H1 (cell line): ENCODE measurements at regions not wholly inside any gene's neighbourhood (a gene's known extent, or its start where the extent isn't known, plus 50 kb on each side); places are given as distances from the start of the nearest gene placed in this dataset.

Experiments
- CTCF ChIA-PET: fragments of 300-600 bp; sonication (Branson Sonifier 250); formaldehyde crosslinking; loops from one replicate; lab custom pipeline; 2021; ENCODE audit not compliant: partially characterized antibody; lab: Charles Lee
- POLR2A ChIA-PET: fragments of 300-600 bp; sonication (Branson Sonifier 250); formaldehyde crosslinking; loops from one replicate; lab custom pipeline; 2021; ENCODE audit warnings: inconsistent platforms; ENCODE audit not compliant: partially characterized antibody; lab: Charles Lee
- DNase-seq, 2 experiments: peaks; one replicate each; pipeline versions ENCODE4 v3.0.0 to v3.0.0-alpha.2; 2010 to 2022; ENCODE audit warnings: low spot score in 2 of 2, low read depth in 1 of 2, mixed read lengths in 1 of 2
- FAIRE-seq: peaks from 2 replicates; lab custom pipeline; 2011; peaks lifted over from hg19 to GRCh38; lab: Jason Lieb, UNC
- H2AFZ ChIP-seq: 2 replicates; pipeline ENCODE4 v1.8.1; 2012; ENCODE audit warnings: low read length, inconsistent platforms
- H2AK5ac ChIP-seq: 2 replicates; pipeline ENCODE4 v1.6.1; 2013; ENCODE audit warnings: low read depth, low read length
- H2BK120ac ChIP-seq: replicated peaks from 2 replicates; pipeline ENCODE3; 2013; ENCODE audit warnings: low read depth, low read length, inconsistent platforms
- H2BK12ac ChIP-seq: 2 replicates; pipeline ENCODE4 v1.6.1; 2013; ENCODE audit warnings: low read depth, low read length
- H2BK15ac ChIP-seq: 2 replicates; pipeline ENCODE4 v1.6.1; 2013; ENCODE audit warnings: low read length
- H2BK20ac ChIP-seq: 2 replicates; pipeline ENCODE4 v1.6.1; 2013; ENCODE audit warnings: low read length
- H2BK5ac ChIP-seq: 2 replicates; pipeline ENCODE4 v1.6.1; 2013; ENCODE audit warnings: low read depth, low read length
- H3K14ac ChIP-seq: 2 replicates; pipeline ENCODE4 v1.6.1; 2013; ENCODE audit warnings: inconsistent platforms; ENCODE audit not compliant: insufficient read length
- H3K18ac ChIP-seq: 2 replicates; pipeline ENCODE4 v1.6.1; 2013; ENCODE audit warnings: low read length; ENCODE audit errors: extremely low read depth
- H3K23ac ChIP-seq: 2 replicates; pipeline ENCODE4 v1.6.1; 2013; ENCODE audit warnings: inconsistent platforms; ENCODE audit not compliant: insufficient read length
- H3K23me2 ChIP-seq: 2 replicates; pipeline ENCODE4 v1.6.1; 2013; ENCODE audit warnings: low read depth, low read length
- H3K27ac ChIP-seq: 2 replicates; pipeline ENCODE4 v1.6.1; 2011; ENCODE audit warnings: low read depth, low read length, inconsistent platforms
- H3K27me3 ChIP-seq, 4 experiments: replicated peaks in 1 of 4; 1 replicate in 1 of 4; 2 replicates in 3 of 4; pipeline versions ENCODE4 v1.6.1 to v1.8.1; 2011 to 2013; ENCODE audit warnings: low read length in 3 of 4, mild to moderate bottlenecking in 3 of 4, inconsistent platforms in 2 of 4, mixed read lengths in 2 of 4, moderate library complexity in 1 of 4; ENCODE audit not compliant: control insufficient read depth in 3 of 4, insufficient read depth in 3 of 4; ENCODE audit errors: extremely low read depth in 1 of 4
- H3K36me3 ChIP-seq, 4 experiments: 2 replicates each; pipeline versions ENCODE4 v1.6.1 to v1.8.1; 2011 to 2013; ENCODE audit warnings: mild to moderate bottlenecking in 4 of 4, low read length in 3 of 4, moderate library complexity in 2 of 4, control low read depth in 1 of 4, inconsistent platforms in 1 of 4; ENCODE audit not compliant: insufficient read depth in 4 of 4, control insufficient read depth in 2 of 4
- H3K4ac ChIP-seq: replicated peaks from 2 replicates; pipeline ENCODE3; 2013; ENCODE audit warnings: low read length, low read depth, mixed read lengths, inconsistent platforms; ENCODE audit not compliant: insufficient read length
- H3K4me1 ChIP-seq, 4 experiments: replicated peaks in 1 of 4; 1 replicate in 1 of 4; 2 replicates in 3 of 4; pipeline versions ENCODE4 v1.6.1 to v1.8.1; 2011 to 2013; ENCODE audit warnings: low read length in 3 of 4, inconsistent platforms in 2 of 4, mixed read lengths in 1 of 4; ENCODE audit not compliant: insufficient read depth in 4 of 4, control insufficient read depth in 3 of 4
- H3K4me2 ChIP-seq, 2 experiments: 2 replicates each; pipeline versions ENCODE4 v1.6.1 to v1.8.1; 2011 to 2013; ENCODE audit warnings: low read depth in 2 of 2, low read length in 2 of 2, control low read depth in 1 of 2, inconsistent platforms in 1 of 2, mild to moderate bottlenecking in 1 of 2; ENCODE audit not compliant: insufficient read depth in 1 of 2
- H3K4me3 ChIP-seq, 4 experiments: fragments of 200-600, 300-600 bp in 1 of 4; sonication (generic), shearing (Covaris generic), sonication (Bioruptor Twin) in 1 of 4; 2 replicates each; pipeline versions ENCODE4 v1.5.1 to v1.8.1; 2011 to 2016; ENCODE audit warnings: low read length in 4 of 4, low read depth in 3 of 4, control low read depth in 2 of 4, inconsistent platforms in 2 of 4, mild to moderate bottlenecking in 2 of 4, mixed read lengths in 1 of 4, moderate library complexity in 1 of 4; ENCODE audit not compliant: insufficient read depth in 2 of 4; ENCODE audit errors: extremely low read depth in 1 of 4
- H3K56ac ChIP-seq: replicated peaks from 2 replicates; pipeline ENCODE3; 2013; ENCODE audit warnings: low read depth, mild to moderate bottlenecking, mixed read lengths, low read length, inconsistent platforms; ENCODE audit not compliant: insufficient read length
- H3K79me1 ChIP-seq: 2 replicates; pipeline ENCODE4 v1.6.1; 2013; ENCODE audit warnings: low read depth, low read length, control low read depth
- H3K79me2 ChIP-seq, 2 experiments: 2 replicates each; pipeline versions ENCODE4 v1.6.1 to v1.8.1; 2012 to 2013; ENCODE audit warnings: low read length in 2 of 2, mild to moderate bottlenecking in 2 of 2, inconsistent platforms in 1 of 2; ENCODE audit not compliant: insufficient read depth in 2 of 2, control insufficient read depth in 1 of 2
- H3K9ac ChIP-seq, 4 experiments: replicated peaks in 1 of 4; 1 replicate in 1 of 4; 2 replicates in 3 of 4; pipeline versions ENCODE4 v1.6.1 to v1.8.1; 2011 to 2013; ENCODE audit warnings: low read depth in 3 of 4, low read length in 3 of 4, control low read depth in 2 of 4, mild to moderate bottlenecking in 2 of 4, moderate library complexity in 2 of 4, inconsistent platforms in 1 of 4; ENCODE audit errors: extremely low read depth in 1 of 4
- H3K9me3 ChIP-seq, 2 experiments: 2 replicates each; pipeline versions ENCODE4 v1.6.1 to v1.8.1; 2012 to 2013; ENCODE audit warnings: mild to moderate bottlenecking in 2 of 2, moderate library complexity in 2 of 2, control low read depth in 1 of 2, inconsistent platforms in 1 of 2, low read depth in 1 of 2, low read length in 1 of 2, mixed read lengths in 1 of 2; ENCODE audit not compliant: insufficient read depth in 2 of 2
- H4K20me1 ChIP-seq, 2 experiments: replicated peaks in 1 of 2; 2 replicates each; pipeline versions ENCODE3 to v1.8.1; 2011 to 2013; ENCODE audit warnings: inconsistent platforms in 2 of 2, low read length in 2 of 2, mild to moderate bottlenecking in 1 of 2; ENCODE audit not compliant: insufficient read depth in 2 of 2, control insufficient read depth in 1 of 2
- H4K5ac ChIP-seq: 2 replicates; pipeline ENCODE4 v1.6.1; 2013; ENCODE audit warnings: low read length, low read depth, mixed read lengths, inconsistent platforms; ENCODE audit not compliant: insufficient read length
- H4K8ac ChIP-seq: 2 replicates; pipeline ENCODE4 v1.8.0; 2013; ENCODE audit warnings: mild to moderate bottlenecking, moderate library complexity, low read length, inconsistent platforms; ENCODE audit not compliant: insufficient read depth; ENCODE audit errors: extremely low read depth
- H4K91ac ChIP-seq: replicated peaks from 2 replicates; pipeline ENCODE3; 2013; ENCODE audit warnings: low read length, mixed read lengths, inconsistent platforms; ENCODE audit not compliant: insufficient read length
- CBX5 ChIP-seq: fragments of 300-800, 300-1000 bp; sonication (generic); IDR thresholded peaks from 2 replicates; pipeline ENCODE4 v1.7.1; 2016; ENCODE audit warnings: antibody characterized with exemption, low read length, low read depth
- CREB1 ChIP-seq: IDR thresholded peaks from 2 replicates; pipeline ENCODE4 v1.6.1; 2012; ENCODE audit warnings: inconsistent platforms
- E2F6 ChIP-seq: IDR thresholded peaks from 2 replicates; pipeline ENCODE4 v1.6.1; 2012; ENCODE audit warnings: inconsistent platforms
- EZH2 ChIP-seq: fragments of 200-600 bp; sonication (generic); IDR thresholded peaks from 2 replicates; pipeline ENCODE4 v1.7.1; 2012; ENCODE audit warnings: low read depth, mild to moderate bottlenecking, moderate library complexity, low read length, inconsistent platforms; ENCODE audit not compliant: severe bottlenecking
- JUN ChIP-seq: IDR thresholded peaks from 2 replicates; pipeline ENCODE4 v1.6.1; 2011; ENCODE audit warnings: low read depth, mild to moderate bottlenecking, improper control_type of control experiment, low read length
- JUND ChIP-seq: IDR thresholded peaks from 2 replicates; pipeline ENCODE4 v1.6.1; 2011; ENCODE audit warnings: mild to moderate bottlenecking, improper control_type of control experiment, low read length
- KDM1A ChIP-seq: fragments of 200-600, 300-600 bp; sonication (generic); IDR thresholded peaks from 2 replicates; pipeline ENCODE4 v1.7.1; 2016; ENCODE audit warnings: mild to moderate bottlenecking, low read length, borderline replicate concordance
- MAX ChIP-seq: IDR thresholded peaks from 2 replicates; pipeline ENCODE4 v1.6.1; 2012; ENCODE audit warnings: inconsistent platforms
- PHF8 ChIP-seq: fragments of 200-600 bp; sonication (generic); conservative IDR thresholded peaks from 2 replicates; pipeline ENCODE4 v1.7.1; 2012; ENCODE audit warnings: low read depth, mild to moderate bottlenecking, inconsistent platforms, low read length, moderate library complexity
- POLR2AphosphoS5 ChIP-seq: IDR thresholded peaks from 2 replicates; pipeline ENCODE4 v1.6.1; 2011; ENCODE audit warnings: low read depth, low read length
- SP1 ChIP-seq: IDR thresholded peaks from 2 replicates; pipeline ENCODE4 v1.6.1; 2011; ENCODE audit warnings: low read depth, low read length
- SUZ12 ChIP-seq: fragments of 200-600 bp; sonication (generic); IDR thresholded peaks from 2 replicates; pipeline ENCODE4 v1.6.1; 2012; ENCODE audit warnings: mild to moderate bottlenecking, inconsistent platforms, low read length, moderate library complexity, mixed read lengths
- TAF7 ChIP-seq: optimal IDR thresholded peaks from 2 replicates; pipeline ENCODE3; 2011; ENCODE audit warnings: low read depth, mild to moderate bottlenecking, inconsistent platforms, low read length, moderate library complexity, borderline replicate concordance
- TBP ChIP-seq: IDR thresholded peaks from 2 replicates; pipeline ENCODE4 v1.6.1; 2011; ENCODE audit warnings: low read depth, low read length, improper control_type of control experiment
- WGBS, 2 experiments: shearing (Covaris generic) in 1 of 2; methylation state at CpG; one replicate each; pipeline versions ENCODE4 v1.1.6 to v1.1.7; 2013 to 2015; ENCODE audit warnings: low lambda C conversion rate in 2 of 2, mixed read lengths in 2 of 2, inconsistent platforms in 1 of 2, low coverage in 1 of 2, missing lambda C conversion rate in 1 of 2; ENCODE audit not compliant: insufficient replicate concordance in 2 of 2, insufficient coverage in 1 of 2, insufficient read length in 1 of 2; ENCODE audit errors: extremely low coverage in 1 of 2, missing lambda C conversion rate in 1 of 2; 5-methylcytosine and 5-hydroxymethylcytosine counted together

- Histone ChIP-seq H4K8ac (no peak overlapping the region), H3K23ac (no peak overlapping the region), H3K27ac (no peak overlapping the region), H3K9ac (no peak overlapping the region), H3K27me3 (no peaks in the 10 kb centered on the region), H2AK5ac (no peak overlapping the region), H3K4me2 (no peak overlapping the region), H4K91ac (no peak overlapping the region), H3K4me3 (no peak overlapping the region), H2AFZ (no peak overlapping the region), H3K23me2 (no peaks in the 10 kb centered on the region), H2BK15ac (no peak overlapping the region), H2BK5ac (no peak overlapping the region), H3K79me2 (no peaks in the 10 kb centered on the region)
- CTCF ChIA-PET, result no interaction called here
- FAIRE-seq (no peak), DNase-seq (no peak)
- TF ChIP-seq JUND (no peak), TBP (no peak), SP1 (no peak), E2F6 (no peak), KDM1A (no peak), POLR2AphosphoS5 (no peak), TAF7 (no peak), CBX5 (no peak), PHF8 (no peak), JUN (no peak), CREB1 (no peak), MAX (no peak), SUZ12 (no peak), EZH2 (no peak)
- TF ChIP-seq, all 59 proteins: peak for 0
- H3K79me1 ChIP-seq, result no peaks in the 10 kb centered on the region
- H2BK12ac ChIP-seq, result no peak overlapping the region
- H3K9me3 ChIP-seq, result peaks cover 57 to 82% of the 10 kb centered on the region in 2 experiments
- no peak overlapping the region for H3K56ac ChIP-seq
- no peak overlapping the region for H2BK20ac ChIP-seq
- H3K18ac ChIP-seq, result no peak overlapping the region
- H2BK120ac ChIP-seq, result no peak overlapping the region
- POLR2A ChIA-PET, result no interaction called here
- H3K14ac ChIP-seq, result no peak overlapping the region
- H4K20me1 ChIP-seq, result no peaks in the 10 kb centered on the region
- no peak overlapping the region for H4K5ac ChIP-seq
- no peak overlapping the region for H3K4ac ChIP-seq
- 72% methylated on average over 4 of the region's 4 CpGs; no CpG with 5 or more reads in 1 of the 2 experiments for WGBS, 2 experiments
- H3K36me3 ChIP-seq, result no peaks in the 10 kb centered on the region
- H3K4me1 ChIP-seq, result no peaks in the 10 kb centered on the region
These were observed 154.3 kb downstream of the ZNF248 start for GRCh38 chr10:37703114-37703513.
